GM12878 (cell line): ENCODE measurements at regions not wholly inside any gene's neighbourhood (a gene's known extent, or its start where the extent isn't known, plus 50 kb on each side); places are given as distances from the start of the nearest gene placed in this dataset.

ENCODE experiments used
- ATAC-seq: fragments of 200-7000 bp; cut with Tn5 transposase; 3 replicates; pipeline ENCODE4 v1.9.1; 2020; ENCODE audit warnings: mild to moderate bottlenecking, moderate library complexity
- BruUV-seq: library from RNA; stranded (reverse); fragments of 400-500 nt; replicated peaks from 2 replicates; lab custom pipeline; 2021; lab: Mats Ljungman, UMichigan
- CTCF ChIA-PET: fragments of 300-600 bp; sonication (Branson Sonifier 250); formaldehyde crosslinking; extraction: SDS; loops from one replicate; lab custom pipeline; 2021; ENCODE audit warnings: inconsistent platforms; lab: Yijun Ruan, JAX
- POLR2A ChIA-PET: fragments of 350-600 bp; formaldehyde crosslinking; extraction: SDS; loops from one replicate; lab custom pipeline; 2021; ENCODE audit warnings: inconsistent platforms; lab: Charles Lee
- RAD21 ChIA-PET: fragments of 300-600 bp; sonication (Branson Sonifier 250); formaldehyde crosslinking; loops from one replicate; lab custom pipeline; 2023; ENCODE audit warnings: antibody characterized with exemption; ENCODE audit not compliant: unreplicated experiment; lab: Charles Lee
- SMC1A ChIA-PET: fragments of 300-600 bp; sonication (Branson Sonifier 250); formaldehyde crosslinking; loops from one replicate; lab custom pipeline; 2023; ENCODE audit not compliant: unreplicated experiment, uncharacterized antibody; lab: Charles Lee
- DNase-seq: peaks from one replicate; pipeline ENCODE4 v3.0.0-alpha.2; 2011; ENCODE audit warnings: low read depth, low spot score
- FAIRE-seq: peaks from 3 replicates; lab custom pipeline; 2011; peaks lifted over from hg19 to GRCh38; lab: Jason Lieb, UNC
- H2AFZ ChIP-seq: 2 replicates; pipeline ENCODE4 v1.6.0; 2011; ENCODE audit warnings: low read depth, low read length, control low read depth; ENCODE audit not compliant: control insufficient read depth
- H3K27ac ChIP-seq: 2 replicates; pipeline ENCODE4 v1.5.1; 2011; ENCODE audit warnings: control low read depth; ENCODE audit not compliant: control insufficient read depth, insufficient read depth
- H3K27me3 ChIP-seq, 2 experiments: replicated peaks in 1 of 2; 2 replicates each; pipeline versions ENCODE4 v1.6.0 to v1.6.1; 2011; ENCODE audit warnings: low read length in 1 of 2; ENCODE audit not compliant: control insufficient read depth in 2 of 2, insufficient read depth in 2 of 2
- H3K36me3 ChIP-seq, 2 experiments: 2 replicates each; pipeline ENCODE4 v1.5.1; 2011; ENCODE audit warnings: low read length in 1 of 2; ENCODE audit not compliant: control insufficient read depth in 2 of 2, insufficient read depth in 2 of 2
- H3K4me1 ChIP-seq: 2 replicates; pipeline ENCODE4 v1.6.1; 2011; ENCODE audit warnings: mild to moderate bottlenecking, low read length, moderate library complexity, mixed read lengths; ENCODE audit not compliant: control insufficient read depth, insufficient read depth
- H3K4me2 ChIP-seq: 2 replicates; pipeline ENCODE4 v1.6.0; 2011; ENCODE audit warnings: control low read depth; ENCODE audit not compliant: control insufficient read depth, insufficient read depth
- H3K4me3 ChIP-seq: fragments of 200-600 bp; sonication (generic); 2 replicates; pipeline ENCODE4 v1.5.1; 2016
- H3K79me2 ChIP-seq: 2 replicates; pipeline ENCODE4 v1.6.0; 2011; ENCODE audit warnings: low read length; ENCODE audit not compliant: control insufficient read depth, insufficient read depth
- H3K9ac ChIP-seq: 2 replicates; pipeline ENCODE4 v1.8.0; 2011; ENCODE audit warnings: low read length, control low read depth, mixed read lengths; ENCODE audit not compliant: control insufficient read depth, insufficient read depth
- H3K9me3 ChIP-seq: replicated peaks from 3 replicates; pipeline ENCODE4 v1.5.1; 2011; ENCODE audit warnings: mild to moderate bottlenecking, low read length; ENCODE audit not compliant: control insufficient read depth, insufficient read depth
- H4K20me1 ChIP-seq: 2 replicates; pipeline ENCODE4 v1.6.0; 2011; ENCODE audit not compliant: control insufficient read depth, insufficient read depth
- ATF2 ChIP-seq: IDR thresholded peaks from 2 replicates; pipeline ENCODE4 v1.6.1; 2012; ENCODE audit warnings: low read length, inconsistent platforms
- BACH1 ChIP-seq: fragments of 450-650 bp; IDR thresholded peaks from 2 replicates; pipeline ENCODE4 v1.6.1; 2017; ENCODE audit warnings: mild to moderate bottlenecking, borderline replicate concordance
- BCL11A ChIP-seq: IDR thresholded peaks from 2 replicates; pipeline ENCODE4 v1.6.1; 2011; ENCODE audit warnings: low read depth, low read length
- IRF4 ChIP-seq: IDR thresholded peaks from 2 replicates; pipeline ENCODE4 v1.6.1; 2011; ENCODE audit warnings: low read depth, low read length
- MYC ChIP-seq: IDR thresholded peaks from 2 replicates; pipeline ENCODE4 v1.6.1; 2011; ENCODE audit warnings: mild to moderate bottlenecking, low read length, moderate library complexity, inconsistent platforms; ENCODE audit not compliant: insufficient read depth, insufficient replicate concordance, insufficient read length, severe bottlenecking
- PAX8 ChIP-seq: fragments of 450-650 bp; IDR thresholded peaks from 2 replicates; pipeline ENCODE4 v1.6.1; 2017; ENCODE audit warnings: mild to moderate bottlenecking, moderate library complexity
- POLR2AphosphoS5 ChIP-seq: IDR thresholded peaks from 2 replicates; pipeline ENCODE4 v1.6.1; 2011; ENCODE audit warnings: mild to moderate bottlenecking, low read length, inconsistent platforms
- SREBF2 ChIP-seq: IDR thresholded peaks from 2 replicates; pipeline ENCODE4 v1.6.1; 2012; ENCODE audit warnings: mild to moderate bottlenecking, low read length
- WGBS: methylation state at CpG from one replicate; pipeline ENCODE4 v1.1.6; 2016; ENCODE audit warnings: low lambda C conversion rate; ENCODE audit not compliant: insufficient replicate concordance, insufficient coverage; ENCODE audit errors: missing lambda C conversion rate; 5-methylcytosine and 5-hydroxymethylcytosine counted together
- in situ Hi-C: fragments of 300-500 bp; cut with MboI; formaldehyde crosslinking; loops from 9 replicates; pipeline ENCODE4 v1.14.3; 2018; ENCODE audit warnings: mixed read lengths
- intact Hi-C: fragments of 100-400 bp; cut with micrococcal nuclease; formaldehyde crosslinking; loops from one replicate; pipeline ENCODE4 v1.14.2; 2022; ENCODE audit not compliant: unreplicated experiment

- Histone ChIP-seq H2AFZ (no peak overlapping the region), H3K4me2 (no peak overlapping the region), H3K4me1 (no peaks in the 10 kb centered on the region), H3K79me2 (no peaks in the 10 kb centered on the region), H3K9ac (no peak overlapping the region), H3K27me3 (no peaks in the 10 kb centered on the region), H3K36me3 (no peaks in the 10 kb centered on the region), H3K27ac (no peak overlapping the region), H3K4me3 (no peak overlapping the region), H4K20me1 (no peaks in the 10 kb centered on the region), H3K9me3 (no peaks in the 10 kb centered on the region)
- in situ Hi-C loops = no loop called here
- TF ChIP-seq SREBF2 = no peak
- no peak for TF ChIP-seq PAX8
- no peak for TF ChIP-seq POLR2AphosphoS5
- TF ChIP-seq MYC = no peak
- TF ChIP-seq BACH1 = no peak
- no peak for TF ChIP-seq ATF2
- 46% methylated on average over 10 of the region's 10 CpGs for WGBS
- intact Hi-C loops = loop anchor here (10.0 kb wide), 1 partner anchor 501 kb away; no protein-coding TSS in a partner anchor
- ChIA-PET POLR2A (no interaction called here), CTCF (no interaction called here), SMC1A (no interaction called here), RAD21 (no interaction called here)
- FAIRE-seq = no peak
- ATAC-seq = no peak
- DNase-seq = no peak
- no TSS peak for BruUV-seq
Measured at GRCh38 chr2:78865667-78866066, 159.8 kb upstream of the REG3G start.

GRCh38 chr2:78870343-78870967, 155.0 kb upstream of the REG3G start:
- H3K79me2 ChIP-seq = no peaks in the 10 kb centered on the region

More at GRCh38 chr2:78870343-78870967, 155.0 kb upstream of the REG3G start:
- Histone ChIP-seq H3K36me3 (no peaks in the 10 kb centered on the region), H3K9me3 (no peaks in the 10 kb centered on the region), H3K4me2 (no peak overlapping the region), H3K9ac (no peak overlapping the region), H4K20me1 (no peaks in the 10 kb centered on the region), H3K4me3 (no peak overlapping the region), H3K27ac (no peak overlapping the region), H3K4me1 (no peaks in the 10 kb centered on the region)
- ChIA-PET CTCF (interaction anchor here (1.1 to 1.5 kb wide), 4 partner anchors 8 to 113 kb away, joined by 3 to 7 read pairs (median 3); no protein-coding TSS in a partner anchor), POLR2A (no interaction called here), SMC1A (interaction anchor here (0.7 to 2.1 kb wide), 8 partner anchors 9 to 350 kb away, joined by 3 to 7 read pairs (median 5); no protein-coding TSS in a partner anchor)
- in situ Hi-C loops = no loop called here
- no peak for FAIRE-seq
- 4% methylated on average over 1 of the region's 1 CpG for WGBS
- no peak for ATAC-seq
- no peak for DNase-seq
- intact Hi-C loops = no loop called here
- TF ChIP-seq BCL11A (no peak), IRF4 (no peak)
- TF ChIP-seq, all 136 proteins: peak for 0
- RAD21 ChIA-PET = interaction anchor here (1.5 kb wide), 1 partner anchor 9 kb away, joined by 6 read pairs; no protein-coding TSS in a partner anchor
- no peak overlapping the region for H2AFZ ChIP-seq
- BruUV-seq = no TSS peak
- H3K27me3 ChIP-seq = no peaks in the 10 kb centered on the region; a peak in 1 of 4 replicates
